ENCODE measurements at regions not wholly inside any gene's neighbourhood (a gene's known extent, or its start where the extent isn't known, plus 50 kb on each side); places are given as distances from the start of the nearest gene placed in this dataset.

DNA sequence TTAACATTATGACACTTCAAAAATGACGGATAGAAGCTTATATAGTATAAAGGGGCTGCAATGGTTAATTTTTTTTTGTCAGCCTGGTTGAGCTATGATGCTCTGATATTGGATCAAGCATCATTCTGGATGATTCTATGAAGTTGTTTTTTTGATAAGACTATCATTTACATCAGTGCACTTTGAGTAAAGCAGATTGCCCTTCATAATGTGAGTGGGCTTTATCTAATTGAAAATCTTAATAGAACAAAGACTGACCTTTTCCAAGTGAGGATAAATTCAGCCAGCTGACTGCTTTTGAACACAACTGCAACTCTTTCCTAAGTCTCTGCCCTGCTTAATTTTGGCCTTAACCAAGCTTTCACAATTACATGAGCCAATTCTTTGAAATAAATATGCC is 1476.2 kb downstream of the NCAM2 start:
- TF ChIP-seq POLR2A (IDR thresholded peaks at IDR 0.05; ENCODE audit: borderline replicate concordance, extremely low read depth, insufficient read depth, insufficient read length) (no peak), SIN3A (IDR thresholded peaks at IDR 0.05; ENCODE audit: low read depth) (no peak), FOSL1 (IDR thresholded peaks at IDR 0.05; ENCODE audit: low read depth) (no peak), POLR2AphosphoS5 (IDR thresholded peaks at IDR 0.05; ENCODE audit: low read depth, low read length) (no peak)
- TF ChIP-seq, protein P1, sequence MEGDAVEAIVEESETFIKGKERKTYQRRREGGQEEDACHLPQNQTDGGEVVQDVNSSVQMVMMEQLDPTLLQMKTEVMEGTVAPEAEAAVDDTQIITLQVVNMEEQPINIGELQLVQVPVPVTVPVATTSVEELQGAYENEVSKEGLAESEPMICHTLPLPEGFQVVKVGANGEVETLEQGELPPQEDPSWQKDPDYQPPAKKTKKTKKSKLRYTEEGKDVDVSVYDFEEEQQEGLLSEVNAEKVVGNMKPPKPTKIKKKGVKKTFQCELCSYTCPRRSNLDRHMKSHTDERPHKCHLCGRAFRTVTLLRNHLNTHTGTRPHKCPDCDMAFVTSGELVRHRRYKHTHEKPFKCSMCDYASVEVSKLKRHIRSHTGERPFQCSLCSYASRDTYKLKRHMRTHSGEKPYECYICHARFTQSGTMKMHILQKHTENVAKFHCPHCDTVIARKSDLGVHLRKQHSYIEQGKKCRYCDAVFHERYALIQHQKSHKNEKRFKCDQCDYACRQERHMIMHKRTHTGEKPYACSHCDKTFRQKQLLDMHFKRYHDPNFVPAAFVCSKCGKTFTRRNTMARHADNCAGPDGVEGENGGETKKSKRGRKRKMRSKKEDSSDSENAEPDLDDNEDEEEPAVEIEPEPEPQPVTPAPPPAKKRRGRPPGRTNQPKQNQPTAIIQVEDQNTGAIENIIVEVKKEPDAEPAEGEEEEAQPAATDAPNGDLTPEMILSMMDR (IDR thresholded peaks at IDR 0.05 in 2 of 3, conservative IDR thresholded peaks at IDR 0.05 in 1 of 3; ENCODE audit: borderline replicate concordance in 1 of 3, insufficient read depth in 1 of 3, low read depth in 2 of 3, low read length in 2 of 3), result no peak
- TF ChIP-seq, protein P2, sequence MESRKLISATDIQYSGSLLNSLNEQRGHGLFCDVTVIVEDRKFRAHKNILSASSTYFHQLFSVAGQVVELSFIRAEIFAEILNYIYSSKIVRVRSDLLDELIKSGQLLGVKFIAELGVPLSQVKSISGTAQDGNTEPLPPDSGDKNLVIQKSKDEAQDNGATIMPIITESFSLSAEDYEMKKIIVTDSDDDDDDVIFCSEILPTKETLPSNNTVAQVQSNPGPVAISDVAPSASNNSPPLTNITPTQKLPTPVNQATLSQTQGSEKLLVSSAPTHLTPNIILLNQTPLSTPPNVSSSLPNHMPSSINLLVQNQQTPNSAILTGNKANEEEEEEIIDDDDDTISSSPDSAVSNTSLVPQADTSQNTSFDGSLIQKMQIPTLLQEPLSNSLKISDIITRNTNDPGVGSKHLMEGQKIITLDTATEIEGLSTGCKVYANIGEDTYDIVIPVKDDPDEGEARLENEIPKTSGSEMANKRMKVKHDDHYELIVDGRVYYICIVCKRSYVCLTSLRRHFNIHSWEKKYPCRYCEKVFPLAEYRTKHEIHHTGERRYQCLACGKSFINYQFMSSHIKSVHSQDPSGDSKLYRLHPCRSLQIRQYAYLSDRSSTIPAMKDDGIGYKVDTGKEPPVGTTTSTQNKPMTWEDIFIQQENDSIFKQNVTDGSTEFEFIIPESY (IDR thresholded peaks at IDR 0.05; ENCODE audit: extremely low read depth, insufficient replicate concordance, low read length), result no peak

All from HCT116 (cell line).